Karpas-422 (cell line): ENCODE measurements at regions not wholly inside any gene's neighbourhood (a gene's known extent, or its start where the extent isn't known, plus 50 kb on each side); places are given as distances from the start of the nearest gene placed in this dataset.

Experiments
- DNase-seq: peaks from one replicate; pipeline ENCODE4 v3.0.0-alpha.2; 2015
- H2AFZ ChIP-seq: fragments of 200-600 bp; sonication (generic); 2 replicates; pipeline ENCODE4 v1.6.1; 2014; ENCODE audit warnings: antibody characterized with exemption, low read length, mixed read lengths
- H3K27ac ChIP-seq: fragments of 200-600 bp; sonication (generic); 2 replicates; pipeline ENCODE4 v1.5.1; 2014; ENCODE audit warnings: mild to moderate bottlenecking, low read length, moderate library complexity
- H3K27me3 ChIP-seq: fragments of 200-600 bp; sonication (generic); 2 replicates; pipeline ENCODE4 v1.6.1; 2014; ENCODE audit warnings: low read length, mixed read lengths
- H3K36me3 ChIP-seq: fragments of 200-600 bp; sonication (generic); 2 replicates; pipeline ENCODE4 v1.6.1; 2014; ENCODE audit warnings: low read length, mixed read lengths; ENCODE audit not compliant: insufficient read depth
- H3K4me1 ChIP-seq: fragments of 200-600 bp; sonication (generic); 2 replicates; pipeline ENCODE4 v1.6.1; 2014; ENCODE audit warnings: mild to moderate bottlenecking, low read length, mixed read lengths
- H3K4me2 ChIP-seq: fragments of 200-600 bp; sonication (generic); 2 replicates; pipeline ENCODE4 v1.6.1; 2014; ENCODE audit warnings: low read length, low read depth, mild to moderate bottlenecking; ENCODE audit not compliant: poor library complexity, severe bottlenecking
- H3K4me3 ChIP-seq: fragments of 200-600 bp; sonication (generic); 2 replicates; pipeline ENCODE4 v1.5.1; 2014; ENCODE audit warnings: mild to moderate bottlenecking, antibody characterized with exemption, low read length, mixed read lengths
- H3K79me2 ChIP-seq: fragments of 200-600 bp; sonication (generic); 2 replicates; pipeline ENCODE4 v1.6.1; 2014; ENCODE audit warnings: mild to moderate bottlenecking, low read length, mixed read lengths
- H3K9ac ChIP-seq: fragments of 200-600 bp; sonication (generic); 2 replicates; pipeline ENCODE4 v1.6.0; 2014; ENCODE audit warnings: low read length
- H3K9me2 ChIP-seq: fragments of 200-600 bp; sonication (generic), shearing (Covaris generic); replicated peaks from 2 replicates; pipeline ENCODE4 v1.6.0; 2014; ENCODE audit warnings: mild to moderate bottlenecking, low read length, moderate library complexity; ENCODE audit not compliant: insufficient read depth
- H3K9me3 ChIP-seq: fragments of 300-700, 200-600 bp; sonication (generic); 2 replicates; pipeline ENCODE4 v1.6.1; 2014; ENCODE audit warnings: low read length, mixed read lengths
- H4K20me1 ChIP-seq: fragments of 200-600 bp; sonication (generic); 2 replicates; pipeline ENCODE4 v1.6.1; 2014; ENCODE audit warnings: mild to moderate bottlenecking, antibody characterized with exemption, low read length, low read depth; ENCODE audit not compliant: insufficient read depth

DNA sequence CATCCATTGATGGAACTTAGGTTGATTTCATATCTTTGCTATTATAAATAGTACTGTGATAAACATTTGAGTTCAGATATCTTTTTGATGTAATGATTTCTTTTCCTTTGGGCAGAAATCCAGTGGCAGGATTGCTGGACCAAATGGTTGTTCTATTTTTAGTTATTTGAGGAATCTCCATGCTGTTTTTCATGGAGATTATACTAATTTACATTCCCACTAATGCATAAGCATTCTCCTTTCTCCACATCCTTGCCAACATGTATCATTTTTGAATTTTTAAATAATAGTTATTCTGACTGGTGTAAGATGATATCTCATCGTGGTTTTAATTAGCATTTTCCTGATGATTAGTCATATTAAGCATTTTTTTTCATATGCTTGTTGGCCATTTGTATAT is 144.0 kb upstream of the SUCLG2 start:
- no peaks in the 10 kb centered on the region for H4K20me1 ChIP-seq
- H3K9me3 ChIP-seq = no peaks in the 10 kb centered on the region
- H3K27ac ChIP-seq = no peak overlapping the region
- H3K4me2 ChIP-seq = no peak overlapping the region
- DNase-seq = no peak
- H3K79me2 ChIP-seq = no peaks in the 10 kb centered on the region
- no peaks in the 10 kb centered on the region for H3K9me2 ChIP-seq
- no peaks in the 10 kb centered on the region for H3K36me3 ChIP-seq
- no peak overlapping the region for H3K9ac ChIP-seq
- H3K4me1 ChIP-seq = no peaks in the 10 kb centered on the region
- no peak overlapping the region for H3K4me3 ChIP-seq
- H2AFZ ChIP-seq = no peak overlapping the region
- H3K27me3 ChIP-seq = 0 out of 2 replicates have a peak, but pooled peaks cover 3% of the 10 kb centered on the region

DNA sequence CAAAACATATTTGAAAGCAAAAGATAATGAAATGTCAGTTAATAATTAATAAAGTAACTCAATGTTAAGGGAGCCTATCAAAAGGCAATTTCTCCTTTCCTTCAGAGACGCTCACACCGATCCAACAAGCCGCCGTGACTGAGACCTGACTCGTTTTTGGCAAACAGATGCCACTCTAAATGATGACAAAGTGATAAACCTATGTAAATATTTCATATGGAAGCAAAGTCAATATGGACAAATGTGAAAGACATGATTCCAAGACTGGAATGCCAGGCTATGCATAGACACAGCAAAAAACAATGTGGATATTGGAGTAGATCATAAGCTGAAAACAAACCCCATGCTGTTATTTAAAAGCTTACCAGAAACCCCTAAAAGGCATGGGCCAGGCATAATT is 137.2 kb upstream of the SUCLG2 start:
- H3K36me3 ChIP-seq = no peaks in the 10 kb centered on the region
- H4K20me1 ChIP-seq = no peaks in the 10 kb centered on the region
- no peak overlapping the region for H3K9ac ChIP-seq
- H3K27ac ChIP-seq = no peak overlapping the region
- no peaks in the 10 kb centered on the region for H3K79me2 ChIP-seq
- H2AFZ ChIP-seq = no peak overlapping the region
- no peak overlapping the region for H3K4me2 ChIP-seq
- no peaks in the 10 kb centered on the region for H3K4me1 ChIP-seq
- no peak for DNase-seq
- no peaks in the 10 kb centered on the region for H3K27me3 ChIP-seq
- no peaks in the 10 kb centered on the region for H3K9me3 ChIP-seq
- no peaks in the 10 kb centered on the region for H3K9me2 ChIP-seq
- no peak overlapping the region for H3K4me3 ChIP-seq

GRCh38 chr3:67790043-67790442 is 135.6 kb upstream of the SUCLG2 start:
- DNase-seq = peak; percentile 82
- no peaks in the 10 kb centered on the region for H3K9me3 ChIP-seq
- H3K4me2 ChIP-seq = no peak overlapping the region
- H3K79me2 ChIP-seq = no peaks in the 10 kb centered on the region
- H3K27me3 ChIP-seq = no peaks in the 10 kb centered on the region
- no peaks in the 10 kb centered on the region for H3K9me2 ChIP-seq
- H3K4me3 ChIP-seq = no peak overlapping the region
- no peaks in the 10 kb centered on the region for H3K36me3 ChIP-seq
- no peaks in the 10 kb centered on the region for H3K4me1 ChIP-seq
- H2AFZ ChIP-seq = no peak overlapping the region
- H3K27ac ChIP-seq = no peak overlapping the region
- no peaks in the 10 kb centered on the region for H4K20me1 ChIP-seq
- H3K9ac ChIP-seq = no peak overlapping the region

GRCh38 chr3:67788396-67788795 is 134.0 kb upstream of the SUCLG2 start:
- Histone ChIP-seq H3K27me3 (no peaks in the 10 kb centered on the region), H3K36me3 (no peaks in the 10 kb centered on the region), H4K20me1 (no peaks in the 10 kb centered on the region), H3K79me2 (no peaks in the 10 kb centered on the region), H3K4me3 (no peak overlapping the region), H2AFZ (no peak overlapping the region), H3K27ac (no peak overlapping the region), H3K4me2 (no peak overlapping the region), H3K9me2 (no peaks in the 10 kb centered on the region), H3K9me3 (no peaks in the 10 kb centered on the region), H3K4me1 (no peaks in the 10 kb centered on the region), H3K9ac (no peak overlapping the region)
- DNase-seq = no peak

GRCh38 chr3:67783281-67784250 is 129.2 kb upstream of the SUCLG2 start:
- Histone ChIP-seq H3K9me2 (no peaks in the 10 kb centered on the region), H4K20me1 (no peaks in the 10 kb centered on the region), H3K4me2 (no peak overlapping the region), H3K27ac (no peak overlapping the region), H3K9me3 (no peaks in the 10 kb centered on the region), H3K4me1 (no peaks in the 10 kb centered on the region), H3K27me3 (no peaks in the 10 kb centered on the region), H3K9ac (no peak overlapping the region), H3K79me2 (no peaks in the 10 kb centered on the region), H3K4me3 (no peak overlapping the region), H3K36me3 (no peaks in the 10 kb centered on the region), H2AFZ (no peak overlapping the region)
- DNase-seq = no peak

DNA sequence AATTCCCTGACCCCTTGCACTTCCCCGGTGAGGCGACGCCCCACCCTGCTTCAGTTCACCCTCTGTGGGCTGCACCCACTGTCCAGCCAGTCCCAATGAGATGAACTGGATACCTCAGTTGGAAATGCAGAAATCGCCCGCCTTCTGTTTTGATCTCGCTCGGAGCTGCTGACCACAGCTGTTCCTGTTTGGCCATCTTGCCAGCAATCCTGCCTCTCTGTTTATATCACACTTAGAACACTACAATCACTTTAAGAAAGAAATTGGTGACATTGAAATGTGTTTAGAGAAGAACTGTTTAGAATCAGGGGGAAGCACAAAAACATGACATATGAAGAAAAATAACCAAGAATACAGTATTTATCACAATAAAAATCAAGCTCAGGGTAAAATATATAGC is 127.5 kb upstream of the SUCLG2 start:
- Histone ChIP-seq H4K20me1 (no peaks in the 10 kb centered on the region), H3K27me3 (no peaks in the 10 kb centered on the region), H3K27ac (no peak overlapping the region), H3K79me2 (no peaks in the 10 kb centered on the region), H3K9me2 (no peaks in the 10 kb centered on the region), H3K9ac (no peak overlapping the region), H3K4me1 (no peaks in the 10 kb centered on the region), H3K4me3 (no peak overlapping the region), H2AFZ (no peak overlapping the region), H3K4me2 (no peak overlapping the region), H3K9me3 (no peaks in the 10 kb centered on the region), H3K36me3 (no peaks in the 10 kb centered on the region)
- no peak for DNase-seq

DNA sequence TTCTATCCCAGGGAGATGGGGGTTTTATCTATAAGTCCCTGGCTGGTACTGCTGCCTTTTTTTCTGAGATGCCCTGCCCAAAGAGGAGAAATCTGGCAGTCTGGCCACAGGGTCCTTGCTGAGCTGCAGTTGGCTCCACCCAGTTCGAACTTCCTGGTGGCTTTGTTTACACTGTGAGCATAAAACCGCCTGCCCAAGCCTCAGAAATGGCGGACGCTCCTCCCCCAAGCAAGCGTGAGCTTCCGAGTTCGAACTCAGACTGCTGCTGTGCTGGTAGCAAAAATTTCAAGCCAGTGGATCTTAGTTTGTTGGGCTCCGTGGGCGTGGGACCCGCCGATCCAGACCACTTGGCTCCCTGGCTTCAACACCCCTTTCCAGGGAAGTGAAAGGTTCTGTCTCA is 126.8 kb upstream of the SUCLG2 start:
- H3K4me2 ChIP-seq = no peak overlapping the region

GRCh38 chr3:67774676-67775075 is 120.3 kb upstream of the SUCLG2 start:
- no peak overlapping the region for H2AFZ ChIP-seq
- H3K9ac ChIP-seq = no peak overlapping the region

More for the DNA sequence above, 126.8 kb upstream of the SUCLG2 start:
- Histone ChIP-seq H3K4me3 (no peak overlapping the region), H3K36me3 (no peaks in the 10 kb centered on the region), H3K27ac (no peak overlapping the region), H3K9ac (no peak overlapping the region), H4K20me1 (no peaks in the 10 kb centered on the region), H3K4me1 (no peaks in the 10 kb centered on the region), H3K79me2 (no peaks in the 10 kb centered on the region), H2AFZ (no peak overlapping the region), H3K27me3 (no peaks in the 10 kb centered on the region), H3K9me3 (no peaks in the 10 kb centered on the region), H3K9me2 (no peaks in the 10 kb centered on the region)
- no peak for DNase-seq

More at GRCh38 chr3:67774676-67775075, 120.3 kb upstream of the SUCLG2 start:
- no peak for DNase-seq
- H3K27ac ChIP-seq = no peak overlapping the region
- no peaks in the 10 kb centered on the region for H3K9me2 ChIP-seq
- no peaks in the 10 kb centered on the region for H3K36me3 ChIP-seq
- no peak overlapping the region for H3K4me3 ChIP-seq
- H3K4me1 ChIP-seq = no peaks in the 10 kb centered on the region
- no peaks in the 10 kb centered on the region for H3K9me3 ChIP-seq
- H3K79me2 ChIP-seq = no peaks in the 10 kb centered on the region
- no peaks in the 10 kb centered on the region for H3K27me3 ChIP-seq
- no peaks in the 10 kb centered on the region for H4K20me1 ChIP-seq
- H3K4me2 ChIP-seq = no peak overlapping the region
